Skeletal muscle satellite cell (primary cell): ENCODE measurements at regions not wholly inside any gene's neighbourhood (a gene's known extent, or its start where the extent isn't known, plus 50 kb on each side); places are given as distances from the start of the nearest gene placed in this dataset.

ENCODE experiments used
- H3K27me3 ChIP-seq: 2 replicates; pipeline ENCODE4 v1.7.0; 2013; ENCODE audit warnings: low read length; ENCODE audit not compliant: control insufficient read depth, insufficient read depth
- H3K36me3 ChIP-seq: 2 replicates; pipeline ENCODE4 v1.7.0; 2013; ENCODE audit warnings: mild to moderate bottlenecking, control low read depth, low read length; ENCODE audit not compliant: insufficient read depth
- H3K4me1 ChIP-seq: 2 replicates; pipeline ENCODE4 v1.7.0; 2013; ENCODE audit warnings: low read length; ENCODE audit not compliant: control insufficient read depth, insufficient read depth
- H3K4me2 ChIP-seq: 2 replicates; pipeline ENCODE4 v1.7.0; 2013; ENCODE audit warnings: mild to moderate bottlenecking, low read length
- H3K4me3 ChIP-seq: 2 replicates; pipeline ENCODE4 v1.7.0; 2013; ENCODE audit warnings: low read length
- H3K9ac ChIP-seq: 2 replicates; pipeline ENCODE4 v1.7.0; 2013; ENCODE audit warnings: mild to moderate bottlenecking, low read depth, low read length, moderate library complexity
- H3K9me3 ChIP-seq: replicated peaks from 2 replicates; pipeline ENCODE4 v1.7.0; 2013; ENCODE audit warnings: mild to moderate bottlenecking, control low read depth, low read length

DNA sequence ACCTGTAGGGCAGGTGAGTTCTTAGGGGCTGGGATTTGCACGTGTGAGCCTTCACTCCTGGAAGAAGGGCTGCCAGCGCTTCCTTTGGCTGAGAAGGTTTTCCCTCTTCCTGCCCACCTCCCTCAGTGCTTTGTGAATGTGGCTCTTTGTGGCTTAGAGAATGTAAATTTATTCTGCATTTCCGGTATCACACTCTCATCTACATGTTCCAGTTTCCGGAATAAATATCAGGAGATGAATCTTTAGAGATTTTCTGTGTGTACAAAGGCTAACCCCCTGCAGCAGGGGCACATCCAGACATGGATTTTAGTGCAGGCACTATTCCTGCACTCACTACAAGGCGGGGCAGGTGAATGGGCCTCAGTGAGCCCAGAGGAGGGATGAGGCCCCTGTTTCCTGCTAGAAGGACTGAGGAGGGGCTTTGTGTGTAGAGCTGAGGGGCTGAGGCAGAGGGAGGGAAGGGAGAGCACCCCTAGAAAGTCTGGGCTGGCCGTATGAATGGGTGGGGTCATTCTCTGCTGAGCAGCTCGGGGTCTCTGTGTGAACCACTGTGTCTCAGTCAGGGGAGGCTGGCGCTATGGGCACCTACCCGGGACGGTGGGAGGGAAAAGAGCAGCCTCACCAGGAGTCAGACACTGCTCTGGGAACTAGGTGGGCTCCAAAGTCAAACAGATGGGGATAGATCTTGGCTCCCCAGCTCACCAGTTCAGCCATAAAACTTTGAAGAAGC lies 207.5 kb downstream of the MATN1 start:
- H3K4me2 ChIP-seq = no peak overlapping the region

DNA sequence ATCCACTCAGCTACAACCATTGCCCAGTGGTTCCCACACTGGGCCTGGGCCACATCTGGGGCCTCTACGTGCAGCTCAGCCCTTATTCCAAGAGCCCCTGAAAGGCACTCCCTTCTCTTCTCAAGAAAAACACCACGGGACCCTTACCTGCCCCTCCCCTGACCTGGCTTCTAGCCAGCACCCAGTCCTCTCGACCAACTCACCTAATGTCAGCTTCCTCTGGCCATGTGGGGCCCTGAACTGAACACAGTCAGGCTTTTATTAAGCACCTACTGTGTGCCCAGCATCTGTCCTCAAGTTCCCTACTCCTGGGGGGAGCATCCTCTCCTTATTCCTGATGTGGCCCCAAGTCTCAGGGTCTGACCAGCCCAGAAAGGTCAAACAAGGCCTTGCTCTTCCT lies 208.4 kb downstream of the MATN1 start:
- Histone ChIP-seq H3K36me3 (no peaks in the 10 kb centered on the region), H3K9ac (no peak overlapping the region), H3K9me3 (no peaks in the 10 kb centered on the region), H3K4me1 (peaks cover 10% of the 10 kb centered on the region), H3K4me3 (no peak overlapping the region), H3K4me2 (no peak overlapping the region), H3K27me3 (no peaks in the 10 kb centered on the region)

More for the DNA sequence above, 207.5 kb downstream of the MATN1 start:
- Histone ChIP-seq H3K4me1 (peaks cover 10% of the 10 kb centered on the region), H3K9ac (no peak overlapping the region), H3K27me3 (no peaks in the 10 kb centered on the region), H3K9me3 (no peaks in the 10 kb centered on the region), H3K4me3 (no peak overlapping the region), H3K36me3 (no peaks in the 10 kb centered on the region)

GRCh38 chr1:30514137-30514654 lies 209.2 kb downstream of the MATN1 start:
- no peaks in the 10 kb centered on the region for H3K36me3 ChIP-seq
- no peaks in the 10 kb centered on the region for H3K9me3 ChIP-seq
- H3K4me3 ChIP-seq = no peak overlapping the region
- no peak overlapping the region for H3K9ac ChIP-seq
- H3K27me3 ChIP-seq = no peaks in the 10 kb centered on the region
- peaks cover 10% of the 10 kb centered on the region for H3K4me1 ChIP-seq
- no peak overlapping the region for H3K4me2 ChIP-seq

DNA sequence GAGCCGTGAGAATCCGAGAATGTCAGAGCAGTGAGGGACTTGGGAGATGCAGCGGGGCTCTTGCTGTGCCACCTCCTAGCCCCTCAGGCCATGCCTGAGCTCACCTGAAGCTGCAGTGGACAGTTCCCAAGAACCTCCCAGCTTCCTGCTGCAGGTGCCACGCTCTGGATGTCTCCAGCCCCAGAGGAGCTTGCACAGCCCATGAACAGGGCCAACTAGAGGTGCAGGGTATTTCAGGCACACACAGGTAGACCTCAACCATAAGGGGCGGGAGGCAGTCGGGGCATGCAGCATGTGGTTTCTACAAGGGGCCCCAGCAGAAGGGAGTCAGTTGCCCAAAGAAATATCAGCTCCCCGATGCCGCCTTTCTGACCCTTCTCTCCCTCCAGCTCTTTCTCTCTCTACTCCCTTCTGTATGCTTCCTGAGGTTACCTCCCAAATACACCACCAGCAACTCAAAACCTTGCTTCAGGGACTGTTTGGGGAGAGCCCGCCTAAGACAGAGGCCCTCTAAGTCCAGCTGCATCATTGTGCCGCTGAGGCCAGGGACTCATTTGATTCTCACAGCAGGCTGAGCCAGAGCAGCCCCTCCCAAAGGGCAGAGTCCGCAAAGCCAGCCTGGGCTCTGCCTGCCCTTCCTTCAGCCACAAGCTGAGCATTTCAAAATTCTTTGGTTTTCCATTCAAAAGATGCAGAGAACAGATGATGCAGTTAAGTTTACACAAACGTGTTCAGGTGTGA lies 209.8 kb downstream of the MATN1 start:
- Histone ChIP-seq H3K27me3 (no peaks in the 10 kb centered on the region), H3K36me3 (no peaks in the 10 kb centered on the region), H3K9ac (no peak overlapping the region), H3K4me2 (no peak overlapping the region), H3K4me3 (no peak overlapping the region), H3K4me1 (peaks cover 10% of the 10 kb centered on the region), H3K9me3 (no peaks in the 10 kb centered on the region)

DNA sequence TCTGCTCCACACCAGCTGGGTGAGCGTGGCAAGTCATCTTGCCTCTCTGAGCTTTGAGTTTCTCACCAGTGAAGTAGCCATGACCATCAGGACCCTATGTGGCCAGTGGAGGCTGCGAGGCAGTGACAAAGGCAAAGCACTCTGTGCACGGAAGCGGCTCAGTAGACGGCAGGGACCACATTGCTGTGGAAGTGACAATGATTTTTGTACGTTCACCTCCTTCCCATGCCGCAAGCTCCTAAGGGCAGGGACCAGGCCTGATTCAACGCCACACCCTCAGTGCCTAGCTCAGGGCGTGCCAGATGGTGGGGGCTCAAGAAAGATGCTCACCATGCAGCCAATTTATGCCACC lies 210.5 kb downstream of the MATN1 start:
- Histone ChIP-seq H3K4me1 (peaks cover 10% of the 10 kb centered on the region), H3K4me2 (no peak overlapping the region), H3K9me3 (no peaks in the 10 kb centered on the region)

GRCh38 chr1:30511991-30512913 lies 211.1 kb downstream of the MATN1 start:
- no peaks in the 10 kb centered on the region for H3K36me3 ChIP-seq
- no peaks in the 10 kb centered on the region for H3K27me3 ChIP-seq
- no peak overlapping the region for H3K4me3 ChIP-seq
- no peaks in the 10 kb centered on the region for H3K9me3 ChIP-seq
- peaks cover 10% of the 10 kb centered on the region for H3K4me1 ChIP-seq
- no peak overlapping the region for H3K9ac ChIP-seq
- no peak overlapping the region for H3K4me2 ChIP-seq

More for the DNA sequence above, 210.5 kb downstream of the MATN1 start:
- Histone ChIP-seq H3K27me3 (no peaks in the 10 kb centered on the region), H3K9ac (no peak overlapping the region), H3K36me3 (no peaks in the 10 kb centered on the region), H3K4me3 (no peak overlapping the region)

DNA sequence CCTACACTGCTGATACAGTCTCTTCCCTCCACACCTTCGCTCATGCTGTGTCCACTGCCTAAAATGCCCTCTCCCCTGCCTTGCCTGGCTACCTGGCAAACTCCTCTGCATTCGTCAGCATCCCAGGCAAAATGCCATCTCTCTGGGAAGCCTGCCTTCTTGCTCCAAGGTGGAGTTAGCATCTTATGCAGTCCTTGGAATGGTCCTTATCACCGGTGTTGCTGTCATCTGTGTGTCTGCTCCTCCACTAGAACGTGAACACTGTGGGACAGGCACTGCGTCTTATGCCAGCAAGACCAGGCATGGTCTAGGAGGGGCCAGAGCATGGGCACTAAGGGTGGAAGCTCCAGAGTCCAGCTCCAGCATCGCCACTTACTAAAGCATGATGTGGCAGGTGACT lies 211.8 kb downstream of the MATN1 start:
- Histone ChIP-seq H3K9ac (no peak overlapping the region), H3K36me3 (no peaks in the 10 kb centered on the region), H3K4me3 (no peak overlapping the region), H3K4me2 (no peak overlapping the region), H3K27me3 (no peaks in the 10 kb centered on the region), H3K9me3 (no peaks in the 10 kb centered on the region), H3K4me1 (peaks cover 10% of the 10 kb centered on the region)

GRCh38 chr1:30511106-30511505 lies 212.3 kb downstream of the MATN1 start:
- H3K4me2 ChIP-seq = no peak overlapping the region
- H3K36me3 ChIP-seq = no peaks in the 10 kb centered on the region
- H3K4me3 ChIP-seq = no peak overlapping the region
- peaks cover 10% of the 10 kb centered on the region for H3K4me1 ChIP-seq
- no peak overlapping the region for H3K9ac ChIP-seq
- H3K9me3 ChIP-seq = no peaks in the 10 kb centered on the region
- no peaks in the 10 kb centered on the region for H3K27me3 ChIP-seq

DNA sequence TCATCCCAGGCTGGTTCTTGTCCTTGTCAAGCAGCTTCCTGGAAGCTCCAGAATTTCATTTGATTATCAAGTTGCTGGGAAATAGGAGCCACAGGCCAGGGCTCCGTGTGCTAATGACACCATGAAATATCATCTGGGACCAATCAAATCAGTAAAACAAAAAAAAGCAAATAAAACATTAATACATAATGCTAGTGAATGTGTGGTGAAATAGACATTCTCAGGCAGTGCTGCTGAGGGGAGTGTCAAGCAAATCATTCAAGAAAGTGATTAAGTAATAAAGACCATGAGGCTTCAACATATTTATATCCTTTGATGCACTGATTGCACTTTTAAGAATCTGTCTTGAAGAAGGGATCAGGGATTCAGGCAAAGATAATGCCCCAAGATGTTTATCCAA lies 213.7 kb downstream of the MATN1 start:
- Histone ChIP-seq H3K9me3 (no peaks in the 10 kb centered on the region), H3K4me1 (peaks cover 10% of the 10 kb centered on the region), H3K36me3 (no peaks in the 10 kb centered on the region), H3K9ac (no peak overlapping the region), H3K27me3 (no peaks in the 10 kb centered on the region), H3K4me3 (no peak overlapping the region), H3K4me2 (no peak overlapping the region)

DNA sequence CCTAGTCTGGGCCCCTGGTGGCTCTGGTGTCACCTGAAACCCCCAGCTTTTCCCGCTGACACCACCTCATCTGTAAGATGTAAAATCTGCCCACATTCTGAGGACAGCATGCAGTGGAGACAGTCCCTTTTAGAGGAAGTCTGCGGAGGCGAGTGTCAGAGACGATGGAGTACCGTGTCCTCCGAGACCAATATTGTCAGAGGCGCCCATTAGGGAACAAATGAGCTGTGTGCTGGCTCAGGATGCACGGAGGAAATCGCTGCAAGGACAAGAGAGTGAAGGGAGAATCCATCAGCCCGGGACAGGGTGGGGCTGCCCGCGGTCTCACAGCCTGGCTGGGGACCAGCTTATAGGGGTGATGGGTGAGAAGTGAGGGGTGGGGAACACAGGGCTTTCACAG lies 214.8 kb downstream of the MATN1 start:
- Histone ChIP-seq H3K27me3 (no peaks in the 10 kb centered on the region), H3K4me3 (no peak overlapping the region), H3K4me2 (no peak overlapping the region), H3K4me1 (peaks cover 10% of the 10 kb centered on the region), H3K36me3 (no peaks in the 10 kb centered on the region), H3K9ac (no peak overlapping the region), H3K9me3 (no peaks in the 10 kb centered on the region)

DNA sequence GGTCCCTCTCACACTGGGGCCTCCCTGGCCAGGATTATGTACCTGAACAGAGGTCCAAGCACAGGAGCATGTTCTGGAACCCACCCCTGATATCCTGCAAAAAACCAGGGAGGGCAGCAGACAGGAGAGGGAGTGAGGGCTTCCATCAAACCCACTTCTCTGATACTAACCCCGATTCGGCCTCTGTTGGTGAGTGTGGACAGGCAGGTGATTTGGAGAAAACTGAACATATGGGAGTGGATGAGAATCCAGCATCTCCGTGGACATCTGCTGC lies 215.3 kb downstream of the MATN1 start:
- Histone ChIP-seq H3K4me3 (no peak overlapping the region), H3K27me3 (no peaks in the 10 kb centered on the region), H3K9me3 (no peaks in the 10 kb centered on the region), H3K9ac (no peak overlapping the region), H3K4me2 (no peak overlapping the region), H3K36me3 (no peaks in the 10 kb centered on the region), H3K4me1 (peaks cover 10% of the 10 kb centered on the region)
